ENCODE measurements at regions not wholly inside any gene's neighbourhood (a gene's known extent, or its start where the extent isn't known, plus 50 kb on each side); places are given as distances from the start of the nearest gene placed in this dataset.

GRCh38 chr3:189502676-189503257 is 128.4 kb upstream of the TP63 start:
- Histone ChIP-seq H3K4me1 (ENCODE audit: control insufficient read depth in 4 of 4, insufficient read depth in 4 of 4, low read length in 3 of 4) (no peaks in the 10 kb centered on the region), H3K27ac (ENCODE audit: low read depth in 1 of 2, low read length in 2 of 2) (no peak overlapping the region), H3K9ac (ENCODE audit: low read depth in 1 of 2, low read length in 2 of 2) (no peak overlapping the region), H3K27me3 (ENCODE audit: control insufficient read depth in 4 of 4, insufficient read depth in 4 of 4, low read length in 3 of 4) (no peaks in the 10 kb centered on the region), H3K9me3 (ENCODE audit: control insufficient read depth in 4 of 4, low read length in 3 of 4) (no peaks in the 10 kb centered on the region), H3K36me3 (ENCODE audit: control insufficient read depth in 4 of 4, insufficient read depth in 3 of 4, low read depth in 1 of 4, low read length in 3 of 4) (no peaks in the 10 kb centered on the region), H3K4me3 (ENCODE audit: low read depth in 1 of 3, low read length in 3 of 3) (no peak overlapping the region)
- WGBS = 68% methylated on average over 2 of the region's 2 CpGs
- no peak for TF ChIP-seq MAX (IDR thresholded peaks at IDR 0.05)
- no peak for TF ChIP-seq HNF4A (conservative IDR thresholded peaks at IDR 0.05)
- no peak for TF ChIP-seq ATF3 (IDR thresholded peaks at IDR 0.05)
- DNase-seq (ENCODE audit: low spot score) = no peak

- Histone ChIP-seq H3K4me1 (ENCODE audit: control insufficient read depth in 4 of 4, insufficient read depth in 4 of 4, low read length in 3 of 4) (no peaks in the 10 kb centered on the region), H3K9ac (ENCODE audit: low read depth in 1 of 2, low read length in 2 of 2) (no peak overlapping the region), H3K27ac (ENCODE audit: low read depth in 1 of 2, low read length in 2 of 2) (no peak overlapping the region), H3K36me3 (ENCODE audit: control insufficient read depth in 4 of 4, insufficient read depth in 3 of 4, low read depth in 1 of 4, low read length in 3 of 4) (no peaks in the 10 kb centered on the region), H3K9me3 (ENCODE audit: control insufficient read depth in 4 of 4, low read length in 3 of 4) (no peaks in the 10 kb centered on the region), H3K27me3 (ENCODE audit: control insufficient read depth in 4 of 4, insufficient read depth in 4 of 4, low read length in 3 of 4) (no peaks in the 10 kb centered on the region), H3K4me3 (ENCODE audit: low read depth in 1 of 3, low read length in 3 of 3) (no peak overlapping the region)
- TF ChIP-seq HNF4G (IDR thresholded peaks at IDR 0.05) (no peak), YY1 (IDR thresholded peaks at IDR 0.05) (no peak), CTCF (IDR thresholded peaks at IDR 0.05; ENCODE audit: low read depth, low read length, missing input control) (no peak), MAX (IDR thresholded peaks at IDR 0.05) (no peak), HNF4A (conservative IDR thresholded peaks at IDR 0.05) (no peak), FOXA2 (IDR thresholded peaks at IDR 0.05) (no peak), EGR1 (IDR thresholded peaks at IDR 0.05; ENCODE audit: low read depth in 2 of 2) (no peak), ZBTB33 (IDR thresholded peaks at IDR 0.05) (no peak), REST (IDR thresholded peaks at IDR 0.05) (no peak), SP1 (IDR thresholded peaks at IDR 0.05) (no peak), RXRA (IDR thresholded peaks at IDR 0.05) (no peak), JUND (IDR thresholded peaks at IDR 0.05) (no peak), RAD21 (IDR thresholded peaks at IDR 0.05) (no peak), NR2F2 (IDR thresholded peaks at IDR 0.05) (no peak), GABPA (IDR thresholded peaks at IDR 0.05 in 1 of 2, conservative IDR thresholded peaks at IDR 0.05 in 1 of 2) (no peak), ATF3 (IDR thresholded peaks at IDR 0.05) (no peak)
- DNase-seq (ENCODE audit: low spot score) = no peak
Observed at GRCh38 chr3:189507856-189508255, 123.3 kb upstream of the TP63 start.

Data from liver (tissue), 8 donors.